Brain microvascular endothelial cell (primary cell): ENCODE measurements at regions not wholly inside any gene's neighbourhood (a gene's known extent, or its start where the extent isn't known, plus 50 kb on each side); places are given as distances from the start of the nearest gene placed in this dataset.

Experiments
- DNase-seq: peaks from one replicate; pipeline ENCODE4 v3.0.0-alpha.2; 2020
- H3K27ac ChIP-seq: fragments of 250-450 bp; sonication (Bioruptor Pico); 2 replicates; pipeline ENCODE4 v1.5.1; 2020; ENCODE audit warnings: mild to moderate bottlenecking, moderate library complexity
- H3K27me3 ChIP-seq: fragments of 250-450 bp; sonication (Bioruptor Pico); replicated peaks from 2 replicates; pipeline ENCODE4 v1.5.1; 2020; ENCODE audit warnings: mild to moderate bottlenecking
- H3K36me3 ChIP-seq: fragments of 250-450 bp; sonication (Bioruptor Pico); replicated peaks from 2 replicates; pipeline ENCODE4 v1.5.1; 2020; ENCODE audit warnings: mild to moderate bottlenecking
- H3K4me3 ChIP-seq: 2 replicates; pipeline ENCODE4 v1.5.1; 2011; ENCODE audit warnings: low read depth, mild to moderate bottlenecking, control low read depth, low read length, moderate library complexity
- CTCF ChIP-seq: IDR thresholded peaks from 2 replicates; pipeline ENCODE4 v1.5.1; 2011; ENCODE audit warnings: low read depth, mild to moderate bottlenecking, moderate library complexity, low read length, control low read depth, inconsistent platforms; ENCODE audit errors: missing control alignments
- in situ Hi-C: cut with HindIII; loops from 2 replicates; pipeline ENCODE4 v1.10.0; 2017; ENCODE audit warnings: low sequenced_read_pairs, low pct_ligation_motif_present

- no peak for DNase-seq
- Histone ChIP-seq H3K27ac (no peak overlapping the region), H3K36me3 (no peaks in the 10 kb centered on the region), H3K4me3 (no peak overlapping the region), H3K27me3 (no peaks in the 10 kb centered on the region)
- TF ChIP-seq CTCF = no peak
- in situ Hi-C loops = no loop called here
Measured at GRCh38 chrX:39661116-39661907, 436.4 kb downstream of the BCOR start.

GRCh38 chrX:39665830-39666518 lies 431.8 kb downstream of the BCOR start:
- TF ChIP-seq CTCF = no peak
- no peak for DNase-seq
- H3K36me3 ChIP-seq = no peaks in the 10 kb centered on the region
- H3K27me3 ChIP-seq = no peaks in the 10 kb centered on the region
- in situ Hi-C loops = no loop called here
- no peak overlapping the region for H3K27ac ChIP-seq
- no peak overlapping the region for H3K4me3 ChIP-seq

- no peak overlapping the region for H3K27ac ChIP-seq
- H3K4me3 ChIP-seq = no peak overlapping the region
- no peak for TF ChIP-seq CTCF
- no peaks in the 10 kb centered on the region for H3K36me3 ChIP-seq
- in situ Hi-C loops = no loop called here
- DNase-seq = peak; percentile 12
- no peaks in the 10 kb centered on the region for H3K27me3 ChIP-seq
Measured at GRCh38 chrX:39667191-39667590, 430.6 kb downstream of the BCOR start.

GRCh38 chrX:39667736-39668482 lies 429.8 kb downstream of the BCOR start:
- Histone ChIP-seq H3K4me3 (no peak overlapping the region), H3K27me3 (no peaks in the 10 kb centered on the region), H3K27ac (no peak overlapping the region), H3K36me3 (no peaks in the 10 kb centered on the region)
- DNase-seq = no peak
- in situ Hi-C loops = no loop called here
- no peak for TF ChIP-seq CTCF

- Histone ChIP-seq H3K4me3 (no peak overlapping the region), H3K27me3 (no peaks in the 10 kb centered on the region), H3K27ac (no peak overlapping the region), H3K36me3 (no peaks in the 10 kb centered on the region)
- TF ChIP-seq CTCF = no peak
- no peak for DNase-seq
- in situ Hi-C loops = no loop called here
Measured at GRCh38 chrX:39669668-39670067, 428.1 kb downstream of the BCOR start.
